GM19455 (cell line): ENCODE measurements at regions not wholly inside any gene's neighbourhood (a gene's known extent, or its start where the extent isn't known, plus 50 kb on each side); places are given as distances from the start of the nearest gene placed in this dataset.

Experiments used
- ATAC-seq: cut with Tn5 transposase; IDR thresholded peaks from one replicate; pipeline ENCODE4 v1.9.1; 2021; ENCODE audit not compliant: unreplicated experiment

GRCh38 chr13:77425705-77426104 lies 98.8 kb upstream of the MYCBP2 start:
- ATAC-seq = no peak

GRCh38 chr13:77423296-77423695 lies 96.4 kb upstream of the MYCBP2 start:
- ATAC-seq = no peak

GRCh38 chr13:77422724-77423123 lies 95.8 kb upstream of the MYCBP2 start:
- ATAC-seq = no peak

GRCh38 chr13:77417897-77418296 lies 91.0 kb upstream of the MYCBP2 start:
- ATAC-seq = no peak

- ATAC-seq = no peak
These were observed 89.8 kb upstream of the MYCBP2 start for GRCh38 chr13:77416666-77417212.

GRCh38 chr13:77415253-77416071 lies 88.6 kb upstream of the MYCBP2 start:
- peak; percentile 84 for ATAC-seq

GRCh38 chr13:77412860-77413259 lies 86.0 kb upstream of the MYCBP2 start:
- no peak for ATAC-seq

GRCh38 chr13:77412116-77412635 lies 85.3 kb upstream of the MYCBP2 start:
- ATAC-seq = no peak

- no peak for ATAC-seq
These were observed 82.5 kb upstream of the MYCBP2 start for GRCh38 chr13:77409412-77409811.

- ATAC-seq = no peak
These were observed 79.9 kb upstream of the MYCBP2 start for GRCh38 chr13:77406644-77407440.

GRCh38 chr13:77398825-77399620 lies 72.1 kb upstream of the MYCBP2 start:
- no peak for ATAC-seq

- ATAC-seq = no peak
These were observed 70.7 kb upstream of the MYCBP2 start for GRCh38 chr13:77397636-77398035.

GRCh38 chr13:77391475-77391874 lies 64.6 kb upstream of the MYCBP2 start:
- ATAC-seq = no peak

- no peak for ATAC-seq
These were observed 63.5 kb upstream of the MYCBP2 start for GRCh38 chr13:77390391-77390790.

- no peak for ATAC-seq
These were observed 62.7 kb upstream of the MYCBP2 start for GRCh38 chr13:77389625-77390000.

- no peak for ATAC-seq
These were observed 62.2 kb upstream of the MYCBP2 start for GRCh38 chr13:77388944-77389624.

- no peak for ATAC-seq
These were observed 60.8 kb upstream of the MYCBP2 start for GRCh38 chr13:77387607-77388200.

GRCh38 chr13:77386880-77387606 lies 60.1 kb upstream of the MYCBP2 start:
- no peak for ATAC-seq

- ATAC-seq = no peak
These were observed 59.2 kb upstream of the MYCBP2 start for GRCh38 chr13:77386046-77386445.
